ENCODE measurements at regions not wholly inside any gene's neighbourhood (a gene's known extent, or its start where the extent isn't known, plus 50 kb on each side); places are given as distances from the start of the nearest gene placed in this dataset.

DNA sequence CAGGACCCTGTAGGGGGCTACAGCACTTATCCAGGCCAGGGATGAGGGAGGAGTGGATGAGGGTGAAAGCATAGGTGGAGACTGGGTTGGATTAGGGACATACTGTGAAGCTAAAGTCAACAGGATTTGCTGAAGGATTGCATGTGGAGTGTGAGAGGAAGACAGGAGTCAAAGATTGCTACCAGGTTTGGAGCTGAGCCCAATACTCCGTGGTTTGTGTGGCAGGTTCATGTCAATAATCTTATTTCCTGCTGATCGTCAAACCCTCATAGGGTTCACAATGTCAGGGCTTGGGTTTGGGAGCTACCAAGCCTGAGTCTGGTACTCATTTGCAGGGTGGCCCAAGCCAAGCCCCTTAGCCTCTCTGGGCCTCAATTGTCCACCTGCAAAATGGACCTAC, 77.1 kb upstream of the PLXNC1 start:
- no peak for FAIRE-seq

DNA sequence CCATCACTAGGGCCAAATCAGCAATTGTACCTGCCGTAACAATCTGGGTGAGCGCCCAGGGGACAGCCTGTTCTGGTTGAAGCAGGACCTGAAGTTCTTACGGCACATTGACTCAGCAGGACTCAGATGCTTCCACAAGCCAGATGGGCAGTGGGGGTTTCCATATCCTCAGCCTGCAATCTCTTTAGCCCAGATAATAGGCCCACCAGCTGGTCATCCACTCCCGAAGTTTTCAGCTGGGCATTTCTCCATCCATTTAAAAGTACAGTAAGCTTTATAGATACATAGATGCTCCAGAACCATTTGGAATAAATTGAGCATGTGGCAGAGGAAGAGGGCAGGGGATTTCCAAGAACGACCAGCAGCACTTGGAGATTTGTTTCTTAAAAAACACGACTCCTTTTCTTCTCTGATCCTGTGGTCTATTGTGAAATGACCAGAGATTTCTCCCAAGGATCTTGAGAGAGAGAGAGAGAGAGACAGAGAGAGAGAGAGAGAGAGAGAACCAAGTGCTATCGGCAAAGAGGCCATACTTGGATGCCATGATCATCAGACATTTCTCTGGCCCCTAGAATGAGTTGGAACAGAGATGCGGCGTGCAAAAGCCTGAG, 74.8 kb upstream of the PLXNC1 start:
- FAIRE-seq = no peak

GRCh38 chr12:94074216-94074979, 74.0 kb upstream of the PLXNC1 start:
- FAIRE-seq = no peak

DNA sequence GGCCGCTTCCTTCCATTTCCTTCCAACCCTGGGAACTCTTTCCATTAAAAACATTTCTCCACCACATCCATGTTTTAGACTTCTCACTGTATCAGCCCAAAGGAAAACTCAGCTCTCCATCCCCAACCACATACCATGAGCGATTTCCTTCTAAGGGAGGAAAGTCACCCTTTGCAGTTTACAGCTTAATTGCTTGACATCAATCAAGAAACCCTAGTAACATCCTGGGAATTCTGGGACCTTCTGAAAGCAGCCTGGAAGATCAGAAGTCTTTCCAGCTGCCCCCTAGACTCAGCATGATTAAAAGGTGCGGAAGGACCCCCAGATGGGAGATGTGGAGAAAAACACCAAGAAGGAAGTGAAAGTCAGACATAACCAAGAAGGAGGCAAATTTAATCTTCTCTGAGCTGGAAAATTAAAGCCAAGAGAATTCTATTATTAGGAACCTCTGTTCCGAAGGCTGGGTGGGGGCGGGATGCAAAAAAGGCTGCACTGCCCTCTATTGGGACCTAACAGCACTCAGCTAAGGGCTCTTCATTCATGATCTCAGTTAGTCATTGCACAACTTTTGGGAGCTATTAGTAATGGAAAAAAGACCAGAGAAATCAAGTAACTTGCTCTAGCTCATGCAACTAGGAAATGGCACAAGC, 73.3 kb upstream of the PLXNC1 start:
- no peak for FAIRE-seq

DNA sequence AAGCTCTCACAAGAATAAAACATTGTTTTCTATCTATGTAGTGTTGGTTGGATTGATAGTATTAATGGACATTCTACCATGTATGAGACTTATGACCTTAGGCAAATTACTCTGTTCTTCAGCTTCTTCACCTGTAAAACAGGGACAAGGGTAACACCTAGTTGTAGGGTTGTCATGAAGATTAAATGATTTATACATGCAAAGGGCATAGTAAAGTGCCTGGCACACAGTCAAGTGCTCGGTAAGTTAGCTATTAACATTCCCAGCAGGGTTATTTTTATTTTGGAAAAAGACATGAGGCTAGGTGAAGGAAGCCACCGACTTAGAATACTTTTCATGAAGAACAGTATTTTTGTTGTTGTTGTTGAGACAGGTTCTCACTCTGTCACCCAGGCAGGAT, 71.2 kb upstream of the PLXNC1 start:
- FAIRE-seq = no peak

GRCh38 chr12:94078138-94078723, 70.1 kb upstream of the PLXNC1 start:
- FAIRE-seq = no peak

GRCh38 chr12:94078736-94079509, 69.5 kb upstream of the PLXNC1 start:
- no peak for FAIRE-seq

DNA sequence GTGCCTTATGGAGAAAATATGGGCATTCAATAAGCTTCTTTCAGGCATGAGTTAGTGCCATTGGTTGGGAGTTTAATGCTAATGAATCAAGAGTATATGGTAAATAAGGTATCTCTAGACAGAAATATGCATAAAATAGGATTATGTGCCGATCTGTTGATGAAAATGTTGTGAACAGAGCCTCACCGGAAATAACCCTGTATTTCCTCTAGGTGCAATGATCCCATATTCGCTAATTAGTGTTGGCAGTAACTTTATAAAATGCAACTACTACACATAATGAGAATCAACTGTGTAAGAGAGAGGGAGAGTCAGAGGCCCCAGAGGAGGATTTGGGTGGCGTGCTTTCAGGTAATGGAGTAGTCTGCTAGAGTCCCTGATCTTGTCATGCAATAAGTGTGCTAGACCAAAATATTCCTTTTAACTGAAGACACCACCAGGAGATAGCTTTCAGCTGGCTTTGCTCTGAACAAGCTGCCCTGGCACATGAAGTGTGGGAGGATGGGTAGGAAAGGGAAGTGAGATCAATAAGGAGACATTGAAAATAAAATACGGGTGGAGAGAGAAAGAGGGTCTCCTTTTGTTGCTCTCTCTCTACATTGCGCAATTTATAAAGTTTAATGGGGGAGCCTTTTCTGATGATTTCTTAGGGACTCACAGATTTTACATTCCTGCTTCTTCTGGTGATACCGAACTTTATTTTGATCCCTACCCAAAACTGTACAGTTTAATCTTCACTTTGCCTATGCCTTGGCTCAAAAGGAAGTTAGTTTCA, 68.6 kb upstream of the PLXNC1 start:
- FAIRE-seq = no peak

GRCh38 chr12:94080341-94081009, 67.9 kb upstream of the PLXNC1 start:
- FAIRE-seq = no peak

DNA sequence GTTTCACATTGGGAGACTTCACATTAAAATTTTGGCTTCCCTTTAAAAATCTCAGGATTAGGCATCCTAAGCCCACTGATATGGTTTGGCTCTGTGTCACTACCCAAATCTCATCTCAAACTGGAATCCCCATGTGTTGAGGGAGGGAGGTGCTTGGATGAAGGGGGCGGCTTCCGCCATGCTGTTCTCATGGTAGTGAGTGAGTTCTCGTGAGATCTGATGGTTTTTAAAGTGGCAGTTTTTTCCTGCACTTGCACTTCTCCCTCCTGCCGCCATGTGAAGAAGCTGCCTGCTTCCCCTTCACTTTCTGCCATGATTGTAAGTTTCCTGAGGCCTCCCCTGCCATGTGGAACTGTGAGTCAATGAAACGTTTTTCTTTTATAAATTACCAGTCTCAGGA, 65.7 kb upstream of the PLXNC1 start:
- FAIRE-seq = no peak

- no peak for FAIRE-seq
Measured at GRCh38 chr12:94089891-94090290, 58.5 kb upstream of the PLXNC1 start.

DNA sequence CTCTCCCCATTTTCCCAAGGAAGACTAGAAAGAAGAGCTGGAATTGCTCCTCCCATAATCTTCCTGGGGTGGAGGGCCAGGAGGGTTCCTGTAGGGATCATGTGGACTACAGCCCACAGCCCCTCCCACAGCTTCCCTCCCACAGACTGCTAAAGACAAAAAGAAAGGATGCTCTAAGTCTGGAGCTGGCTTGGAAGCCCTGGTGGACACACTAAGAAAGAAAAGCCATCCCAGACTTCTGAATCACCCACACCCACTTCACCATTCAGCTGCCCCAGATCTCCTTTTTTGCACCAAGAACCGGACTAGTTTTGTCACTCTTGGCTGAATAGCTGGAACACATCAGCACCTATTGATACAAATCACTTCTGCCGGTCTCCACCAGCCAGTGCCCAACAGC, 56.8 kb upstream of the PLXNC1 start:
- FAIRE-seq = no peak

- no peak for FAIRE-seq
Measured at GRCh38 chr12:94092516-94093241, 55.7 kb upstream of the PLXNC1 start.

GRCh38 chr12:94094700-94095099, 53.7 kb upstream of the PLXNC1 start:
- no peak for FAIRE-seq

DNA sequence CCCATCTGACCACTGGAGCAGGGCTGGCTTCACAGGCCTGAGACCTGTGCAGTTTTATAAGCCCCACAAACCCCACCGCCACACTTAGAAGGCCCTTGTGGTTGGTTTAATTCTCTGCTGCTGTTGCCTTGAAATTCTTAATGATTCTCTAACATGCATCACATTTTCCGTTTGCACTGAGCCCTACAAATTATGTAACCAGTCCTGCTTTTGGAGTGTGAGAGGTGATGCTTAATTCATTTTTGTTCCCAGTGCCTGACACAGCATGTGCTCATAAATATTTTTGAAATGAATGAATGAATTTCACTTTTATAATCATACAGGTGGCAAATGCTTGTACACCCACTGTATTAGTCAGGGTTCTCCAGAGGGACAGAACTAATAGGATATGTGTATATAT, 52.8 kb upstream of the PLXNC1 start:
- no peak for FAIRE-seq

- no peak for FAIRE-seq
Measured at GRCh38 chr12:94098466-94098865, 49.9 kb upstream of the PLXNC1 start.

Measured in colon (tissue), 2 donors.